ENCODE measurements at regions not wholly inside any gene's neighbourhood (a gene's known extent, or its start where the extent isn't known, plus 50 kb on each side); places are given as distances from the start of the nearest gene placed in this dataset.

GRCh38 chr2:41062336-41062735, 610.4 kb upstream of the SLC8A1 start:
- no peak for DNase-seq (ENCODE audit: low read depth)

GRCh38 chr2:41066168-41066567, 614.3 kb upstream of the SLC8A1 start:
- DNase-seq (ENCODE audit: low read depth): no peak

- no peak for DNase-seq (ENCODE audit: low read depth)
Observed at GRCh38 chr2:41068740-41069139, 616.9 kb upstream of the SLC8A1 start.

- no peak for DNase-seq (ENCODE audit: low read depth)
Observed at GRCh38 chr2:41078341-41078740, 626.5 kb upstream of the SLC8A1 start.

- DNase-seq (ENCODE audit: low read depth): no peak
Observed at GRCh38 chr2:41079011-41079410, 627.1 kb upstream of the SLC8A1 start.

GRCh38 chr2:41084321-41084720, 632.4 kb upstream of the SLC8A1 start:
- DNase-seq (ENCODE audit: low read depth): no peak

- no peak for DNase-seq (ENCODE audit: low read depth)
Observed at GRCh38 chr2:41087946-41088345, 636.1 kb upstream of the SLC8A1 start.

- no peak for DNase-seq (ENCODE audit: low read depth)
Observed at GRCh38 chr2:41101281-41101680, 649.4 kb upstream of the SLC8A1 start.

GRCh38 chr2:41109744-41110143, 657.9 kb upstream of the SLC8A1 start:
- DNase-seq (ENCODE audit: low read depth): no peak

GRCh38 chr2:41111836-41112627, 660.1 kb upstream of the SLC8A1 start:
- DNase-seq (ENCODE audit: low read depth): no peak

- no peak for DNase-seq (ENCODE audit: low read depth)
Observed at GRCh38 chr2:41116106-41116797, 664.4 kb upstream of the SLC8A1 start.

- no peak for DNase-seq (ENCODE audit: low read depth)
Observed at GRCh38 chr2:41119489-41119888, 667.6 kb upstream of the SLC8A1 start.

GRCh38 chr2:41123341-41123740, 671.5 kb upstream of the SLC8A1 start:
- no peak for DNase-seq (ENCODE audit: low read depth)

GRCh38 chr2:41127351-41127750, 675.5 kb upstream of the SLC8A1 start:
- no peak for DNase-seq (ENCODE audit: low read depth)

GRCh38 chr2:41129988-41130387, 678.1 kb upstream of the SLC8A1 start:
- no peak for DNase-seq (ENCODE audit: low read depth)

GRCh38 chr2:41137031-41137430, 685.1 kb upstream of the SLC8A1 start:
- no peak for DNase-seq (ENCODE audit: low read depth)

- no peak for DNase-seq (ENCODE audit: low read depth)
Observed at GRCh38 chr2:41141146-41141791, 689.4 kb upstream of the SLC8A1 start.

- DNase-seq (ENCODE audit: low read depth): no peak
Observed at GRCh38 chr2:41142478-41142877, 690.6 kb upstream of the SLC8A1 start.

- no peak for DNase-seq (ENCODE audit: low read depth)
Observed at GRCh38 chr2:41145066-41145465, 693.2 kb upstream of the SLC8A1 start.

- no peak for DNase-seq (ENCODE audit: low read depth)
Observed at GRCh38 chr2:41149054-41149453, 697.2 kb upstream of the SLC8A1 start.

- no peak for DNase-seq (ENCODE audit: low read depth)
Observed at GRCh38 chr2:41151746-41152145, 699.9 kb upstream of the SLC8A1 start.

GRCh38 chr2:41152318-41152717, 700.4 kb upstream of the SLC8A1 start:
- DNase-seq (ENCODE audit: low read depth): no peak

GRCh38 chr2:41160439-41160838, 708.5 kb upstream of the SLC8A1 start:
- no peak for DNase-seq (ENCODE audit: low read depth)

All from stimulated activated CD8-positive, alpha-beta memory T cell treated with anti-CD3 and anti-CD28 coated beads, Interleukin-7, amount 100 ng/mL, for 24 hours (primary cell).